Thymus (tissue), 11 donors: ENCODE measurements at regions not wholly inside any gene's neighbourhood (a gene's known extent, or its start where the extent isn't known, plus 50 kb on each side); places are given as distances from the start of the nearest gene placed in this dataset.

Experiments used
- DNase-seq, 9 donors: peaks; one replicate each; pipeline ENCODE4 v3.0.0-alpha.2; 2013; ENCODE audit warnings: low spot score in 9 of 9, low read depth in 6 of 9, missing footprints in 1 of 9
- H3K27ac ChIP-seq, 2 donors: one replicate each; pipeline ENCODE4 v1.5.1; 2013; ENCODE audit warnings: control low read depth in 1 of 2, low read depth in 1 of 2, low read length in 1 of 2, mild to moderate bottlenecking in 1 of 2, moderate library complexity in 1 of 2
- H3K27me3 ChIP-seq, 2 donors: one replicate each; pipeline ENCODE4 v1.5.1; 2013; ENCODE audit warnings: low read length in 1 of 2; ENCODE audit not compliant: control insufficient read depth in 2 of 2, insufficient read depth in 1 of 2
- H3K36me3 ChIP-seq, 2 donors: one replicate each; pipeline ENCODE4 v1.5.1; 2013; ENCODE audit warnings: low read length in 1 of 2, mild to moderate bottlenecking in 1 of 2, moderate library complexity in 1 of 2; ENCODE audit not compliant: control insufficient read depth in 2 of 2, insufficient read depth in 2 of 2
- H3K4me1 ChIP-seq, 2 donors: one replicate each; pipeline ENCODE4 v1.5.1; 2013; ENCODE audit warnings: low read length in 2 of 2; ENCODE audit not compliant: control insufficient read depth in 2 of 2, insufficient read depth in 2 of 2
- H3K4me3 ChIP-seq, 2 donors: one replicate each; pipeline ENCODE4 v1.5.1; 2013; ENCODE audit warnings: low read length in 2 of 2, control low read depth in 1 of 2, mild to moderate bottlenecking in 1 of 2
- H3K9me3 ChIP-seq, 2 donors: one replicate each; pipeline ENCODE4 v1.5.1; 2013; ENCODE audit warnings: low read length in 1 of 2, mild to moderate bottlenecking in 1 of 2; ENCODE audit not compliant: control insufficient read depth in 2 of 2, insufficient read depth in 1 of 2
- WGBS: extraction: QIAGEN DNeasy Blood & Tissue Kit; methylation state at CpG from one replicate; pipeline ENCODE4 v1.1.7; 2013; 5-methylcytosine and 5-hydroxymethylcytosine counted together
- donor health status: healthy.

- Histone ChIP-seq H3K4me3 (no peak overlapping the region), H3K36me3 (no peaks in the 10 kb centered on the region), H3K27ac (no peak overlapping the region), H3K9me3 (no peaks in the 10 kb centered on the region), H3K27me3 (no peaks in the 10 kb centered on the region), H3K4me1 (no peaks in the 10 kb centered on the region)
- DNase-seq, result no peak
- WGBS, result 94% methylated on average over 1 of the region's 1 CpG
These were observed 849.3 kb upstream of the PCDH10 start for GRCh38 chr4:132299841-132300240.

DNA sequence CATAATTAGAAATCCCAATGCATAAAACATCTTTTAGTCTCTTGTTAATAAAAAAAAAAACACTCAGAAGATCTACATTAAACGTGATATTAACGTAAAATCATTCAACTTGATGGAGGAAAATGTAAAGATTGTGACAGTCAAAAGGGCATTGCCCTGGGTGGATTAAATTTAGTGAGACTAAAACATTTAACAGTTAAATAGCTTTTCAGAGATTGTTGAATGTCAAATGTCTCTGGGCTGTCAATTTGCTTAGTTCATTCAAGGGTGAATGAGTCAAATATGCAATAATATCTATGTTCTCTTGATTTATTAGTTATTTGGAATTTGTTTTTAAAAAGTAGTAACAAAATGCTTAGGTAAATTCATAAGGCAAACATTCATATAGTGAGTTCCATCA lies 836.6 kb upstream of the PCDH10 start:
- WGBS, result 95% methylated on average over 2 of the region's 2 CpGs

GRCh38 chr4:132313852-132314251 lies 835.2 kb upstream of the PCDH10 start:
- Histone ChIP-seq H3K4me1 (no peaks in the 10 kb centered on the region), H3K27ac (no peak overlapping the region), H3K9me3 (no peaks in the 10 kb centered on the region), H3K36me3 (no peaks in the 10 kb centered on the region), H3K27me3 (no peaks in the 10 kb centered on the region), H3K4me3 (no peak overlapping the region)
- no peak for DNase-seq
- 94% methylated on average over 7 of the region's 7 CpGs for WGBS

More for the DNA sequence above, 836.6 kb upstream of the PCDH10 start:
- H3K4me1 ChIP-seq, result no peaks in the 10 kb centered on the region
- no peak for DNase-seq
- H3K9me3 ChIP-seq, result no peaks in the 10 kb centered on the region
- no peak overlapping the region for H3K4me3 ChIP-seq
- no peaks in the 10 kb centered on the region for H3K27me3 ChIP-seq
- no peak overlapping the region for H3K27ac ChIP-seq
- H3K36me3 ChIP-seq, result no peaks in the 10 kb centered on the region

DNA sequence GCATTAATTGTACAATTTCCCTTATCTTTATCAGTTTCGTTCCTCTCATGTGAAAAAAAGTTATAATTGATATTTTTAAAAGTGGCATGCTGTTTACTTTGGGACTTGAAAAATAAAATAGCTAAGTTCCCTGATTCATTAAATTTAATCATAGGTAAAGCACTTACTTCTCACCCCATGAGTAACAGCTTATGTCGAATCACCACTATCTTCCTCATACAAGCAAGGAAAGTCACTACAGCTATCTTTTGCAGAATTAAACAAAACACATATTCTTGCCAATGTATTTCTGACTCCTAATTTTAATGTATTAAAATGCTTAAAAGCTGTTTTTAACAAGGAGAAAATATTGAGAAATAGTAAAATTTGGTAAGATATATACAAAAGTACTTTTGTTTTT lies 832.4 kb upstream of the PCDH10 start:
- H3K4me1 ChIP-seq, result no peaks in the 10 kb centered on the region
- no peak for DNase-seq
- no peaks in the 10 kb centered on the region for H3K9me3 ChIP-seq
- H3K4me3 ChIP-seq, result no peak overlapping the region
- H3K27me3 ChIP-seq, result no peaks in the 10 kb centered on the region
- H3K27ac ChIP-seq, result no peak overlapping the region
- 98% methylated on average over 2 of the region's 2 CpGs for WGBS
- no peaks in the 10 kb centered on the region for H3K36me3 ChIP-seq

- 94% methylated on average over 2 of the region's 2 CpGs for WGBS
- no peak for DNase-seq
- Histone ChIP-seq H3K9me3 (no peaks in the 10 kb centered on the region), H3K36me3 (no peaks in the 10 kb centered on the region), H3K27me3 (no peaks in the 10 kb centered on the region), H3K27ac (no peak overlapping the region), H3K4me3 (no peak overlapping the region), H3K4me1 (no peaks in the 10 kb centered on the region)
These were observed 831.2 kb upstream of the PCDH10 start for GRCh38 chr4:132317923-132318322.

DNA sequence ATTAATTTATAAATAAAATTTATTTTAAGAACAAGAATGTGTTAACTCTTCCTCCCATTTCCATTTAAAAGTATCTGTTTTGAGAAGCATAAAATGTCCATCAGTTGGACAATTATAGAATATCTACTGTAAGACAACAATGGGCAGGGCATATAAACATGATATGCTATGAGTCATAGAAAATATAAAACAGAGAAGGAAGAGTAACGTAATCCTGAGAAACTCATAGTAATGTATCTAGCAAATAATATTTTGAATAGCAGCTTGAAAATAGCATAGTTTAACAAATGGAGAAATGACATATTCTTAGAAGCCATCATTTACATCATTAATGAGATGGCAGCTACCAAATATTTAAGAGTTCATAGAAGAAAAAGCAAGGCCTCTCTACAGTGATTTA lies 820.3 kb upstream of the PCDH10 start:
- no peak for DNase-seq
- no peaks in the 10 kb centered on the region for H3K4me1 ChIP-seq
- no peak overlapping the region for H3K27ac ChIP-seq
- H3K36me3 ChIP-seq, result no peaks in the 10 kb centered on the region
- H3K9me3 ChIP-seq, result no peaks in the 10 kb centered on the region
- H3K4me3 ChIP-seq, result no peak overlapping the region
- H3K27me3 ChIP-seq, result no peaks in the 10 kb centered on the region
- 95% methylated on average over 1 of the region's 1 CpG for WGBS

DNA sequence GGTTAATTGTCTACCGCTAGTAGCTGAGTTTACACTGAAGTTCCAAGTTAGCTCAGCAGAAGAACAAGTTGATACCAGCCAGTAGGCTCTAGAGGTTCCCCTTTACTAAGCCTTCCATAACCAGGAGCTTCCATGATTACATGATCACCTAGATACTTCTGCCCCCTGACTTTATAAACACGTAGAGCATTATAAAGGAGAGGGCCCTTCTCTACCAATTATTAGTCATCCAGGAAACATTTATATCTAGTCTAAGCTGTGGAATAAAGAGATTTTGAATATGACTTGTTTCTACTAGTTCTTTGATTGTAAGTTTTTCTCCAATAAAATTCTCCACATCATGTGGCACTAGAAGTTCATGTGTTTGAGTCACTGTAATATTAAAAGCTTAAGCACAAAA lies 818.1 kb upstream of the PCDH10 start:
- Histone ChIP-seq H3K4me1 (no peaks in the 10 kb centered on the region), H3K27ac (no peak overlapping the region), H3K9me3 (no peaks in the 10 kb centered on the region), H3K4me3 (no peak overlapping the region), H3K36me3 (no peaks in the 10 kb centered on the region), H3K27me3 (no peaks in the 10 kb centered on the region)
- DNase-seq, result no peak
- 94% methylated on average over 2 of the region's 2 CpGs for WGBS

DNA sequence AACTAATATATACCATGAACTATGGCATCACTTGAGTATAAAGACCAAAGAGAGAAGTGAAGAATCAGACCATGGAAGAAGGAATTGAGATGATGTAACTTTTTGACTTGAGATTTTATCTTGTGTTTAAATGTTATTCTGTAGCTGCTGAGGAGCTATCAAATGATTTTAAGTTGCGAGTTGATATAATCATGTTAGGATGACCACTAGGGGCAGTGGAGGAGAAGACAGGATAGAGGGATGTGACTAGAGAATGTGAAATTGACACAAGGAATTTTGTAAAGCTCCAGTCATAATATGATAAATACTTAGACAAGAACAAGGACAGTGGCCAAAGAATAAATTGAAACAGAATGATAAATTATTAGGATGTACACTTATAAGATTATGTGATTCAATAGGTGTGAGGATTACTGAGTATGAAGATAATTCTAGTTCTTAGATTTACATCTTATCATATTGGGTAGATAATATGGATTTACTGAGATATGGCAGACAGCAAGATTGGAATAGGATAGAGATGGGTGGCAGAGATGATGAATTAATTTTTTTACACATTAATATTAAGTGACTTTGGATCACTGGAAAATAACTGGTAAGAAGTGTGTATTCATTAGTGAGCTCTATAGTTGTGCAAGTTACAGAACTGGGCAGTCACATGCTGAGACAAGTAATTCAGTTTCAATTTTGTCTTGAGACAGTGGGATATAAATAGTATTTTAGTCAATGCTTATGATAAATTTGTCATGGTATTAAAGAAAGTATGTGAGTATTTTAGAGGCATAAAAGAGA lies 816.0 kb upstream of the PCDH10 start:
- H3K4me1 ChIP-seq, result no peaks in the 10 kb centered on the region
- no peak overlapping the region for H3K4me3 ChIP-seq
- H3K9me3 ChIP-seq, result no peaks in the 10 kb centered on the region
- H3K27ac ChIP-seq, result no peak overlapping the region
- DNase-seq, result no peak
- 95% methylated on average over 1 of the region's 1 CpG for WGBS
- H3K27me3 ChIP-seq, result no peaks in the 10 kb centered on the region
- no peaks in the 10 kb centered on the region for H3K36me3 ChIP-seq

DNA sequence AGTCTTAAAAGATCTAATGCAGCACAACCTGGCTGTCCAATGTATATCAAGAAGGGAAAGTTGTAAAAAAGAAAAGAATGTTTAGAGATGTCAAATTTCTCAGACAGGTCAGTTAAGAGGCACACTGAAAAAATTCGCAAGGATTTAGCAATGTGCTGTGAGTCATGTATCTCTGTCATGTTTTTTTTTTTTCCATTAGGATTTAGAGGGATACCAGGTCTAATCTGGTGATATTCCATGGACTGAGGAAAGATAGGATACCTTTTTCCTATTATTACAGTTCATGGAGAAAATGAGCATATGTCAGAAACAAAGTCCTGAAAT lies 815.4 kb upstream of the PCDH10 start:
- H3K4me3 ChIP-seq, result no peak overlapping the region
- 98% methylated on average over 1 of the region's 1 CpG for WGBS
- no peak overlapping the region for H3K27ac ChIP-seq
- no peak for DNase-seq
- no peaks in the 10 kb centered on the region for H3K4me1 ChIP-seq
- no peaks in the 10 kb centered on the region for H3K27me3 ChIP-seq
- H3K36me3 ChIP-seq, result no peaks in the 10 kb centered on the region
- no peaks in the 10 kb centered on the region for H3K9me3 ChIP-seq
